ENCODE measurements at regions not wholly inside any gene's neighbourhood (a gene's known extent, or its start where the extent isn't known, plus 50 kb on each side); places are given as distances from the start of the nearest gene placed in this dataset.

- no peak overlapping the region for H3K4me3 ChIP-seq (ENCODE audit: low read length)
- DNase-seq (ENCODE audit: low read depth): no peak
- TF ChIP-seq CTCF (conservative IDR thresholded peaks at IDR 0.05; ENCODE audit: low read length): no peak
Observed at GRCh38 chr6:125486881-125487280, 185.1 kb upstream of the HDDC2 start.

- no peak for TF ChIP-seq CTCF (conservative IDR thresholded peaks at IDR 0.05; ENCODE audit: low read length)
Observed at GRCh38 chr6:125489579-125490285, 188.0 kb upstream of the HDDC2 start.

GRCh38 chr6:125491860-125492618, 190.3 kb upstream of the HDDC2 start:
- no peak for TF ChIP-seq CTCF (conservative IDR thresholded peaks at IDR 0.05; ENCODE audit: low read length)
- DNase-seq (ENCODE audit: low read depth): no peak
- no peak overlapping the region for H3K4me3 ChIP-seq (ENCODE audit: low read length)

More at GRCh38 chr6:125489579-125490285, 188.0 kb upstream of the HDDC2 start:
- DNase-seq (ENCODE audit: low read depth): no peak
- no peak overlapping the region for H3K4me3 ChIP-seq (ENCODE audit: low read length)

GRCh38 chr6:125498606-125499005, 196.8 kb upstream of the HDDC2 start:
- no peak for DNase-seq (ENCODE audit: low read depth)
- TF ChIP-seq CTCF (conservative IDR thresholded peaks at IDR 0.05; ENCODE audit: low read length): no peak
- H3K4me3 ChIP-seq (ENCODE audit: low read length): no peak overlapping the region

GRCh38 chr6:125499535-125499934, 197.8 kb upstream of the HDDC2 start:
- DNase-seq (ENCODE audit: low read depth): no peak
- H3K4me3 ChIP-seq (ENCODE audit: low read length): no peak overlapping the region
- TF ChIP-seq CTCF (conservative IDR thresholded peaks at IDR 0.05; ENCODE audit: low read length): no peak

GRCh38 chr6:125503181-125503580, 201.4 kb upstream of the HDDC2 start:
- no peak for TF ChIP-seq CTCF (conservative IDR thresholded peaks at IDR 0.05; ENCODE audit: low read length)
- no peak for DNase-seq (ENCODE audit: low read depth)
- no peak overlapping the region for H3K4me3 ChIP-seq (ENCODE audit: low read length)
